Uterus (tissue), 3 donors: ENCODE measurements at regions not wholly inside any gene's neighbourhood (a gene's known extent, or its start where the extent isn't known, plus 50 kb on each side); places are given as distances from the start of the nearest gene placed in this dataset.
A peak's percentile ranks its signal among the peaks of the same experiment; 100 is the strongest.

Experiments used
- DNase-seq, 2 donors: peaks; one replicate each; pipeline ENCODE4 v3.0.0-alpha.2; 2019 to 2020
- H3K27ac ChIP-seq, 2 donors: fragments of 200-600 bp; sonication (generic); 1 replicate in 1 of 2; 2 replicates in 1 of 2; pipeline ENCODE4 v1.5.1; 2016 to 2018
- H3K27me3 ChIP-seq, 2 donors: fragments of 200-600 bp; sonication (generic); one replicate each; pipeline ENCODE4 v1.5.1; 2018 to 2019; ENCODE audit warnings: control low read depth in 1 of 2
- H3K36me3 ChIP-seq, 2 donors: fragments of 200-600 bp; sonication (generic); one replicate each; pipeline ENCODE4 v1.5.1; 2019; ENCODE audit warnings: control low read depth in 1 of 2
- H3K4me1 ChIP-seq, 2 donors: fragments of 200-600 bp; sonication (generic); one replicate each; pipeline ENCODE4 v1.5.1; 2018 to 2019; ENCODE audit warnings: control low read depth in 1 of 2
- H3K4me3 ChIP-seq, 2 donors: fragments of 200-600 bp; sonication (generic); 1 replicate in 1 of 2; 2 replicates in 1 of 2; pipeline ENCODE4 v1.5.1; 2018 to 2019; ENCODE audit warnings: mild to moderate bottlenecking in 1 of 2
- H3K9me3 ChIP-seq, 2 donors: fragments of 200-600 bp; sonication (generic); one replicate each; pipeline ENCODE4 v1.5.1; 2019; ENCODE audit warnings: control low read depth in 1 of 2
- POLR2A ChIP-seq, 2 donors: fragments of 450-650 bp; IDR thresholded peaks; one replicate each; pipeline ENCODE4 v1.6.1; 2016; ENCODE audit warnings: antibody characterized with exemption in 2 of 2, mild to moderate bottlenecking in 1 of 2, moderate library complexity in 1 of 2
- intact Hi-C: fragments of 100-400 bp; cut with DNase I; formaldehyde crosslinking; loops from one replicate; pipeline ENCODE4 v1.15.1; 2023; ENCODE audit warnings: low total_unique reads
- TF ChIP-seq, protein P1 (sequence below), 4 experiments: fragments of 200-600 bp in 2 of 4; fragments of 450-650 bp in 2 of 4; sonication (generic) in 2 of 4; IDR thresholded peaks; one replicate each; pipeline ENCODE4 v1.5.1; 2016 to 2019; ENCODE audit warnings: antibody characterized with exemption in 4 of 4, mild to moderate bottlenecking in 2 of 4, moderate library complexity in 1 of 4
- donor health status: DM: yes; HTN: yes; CAD: no.

DNA sequence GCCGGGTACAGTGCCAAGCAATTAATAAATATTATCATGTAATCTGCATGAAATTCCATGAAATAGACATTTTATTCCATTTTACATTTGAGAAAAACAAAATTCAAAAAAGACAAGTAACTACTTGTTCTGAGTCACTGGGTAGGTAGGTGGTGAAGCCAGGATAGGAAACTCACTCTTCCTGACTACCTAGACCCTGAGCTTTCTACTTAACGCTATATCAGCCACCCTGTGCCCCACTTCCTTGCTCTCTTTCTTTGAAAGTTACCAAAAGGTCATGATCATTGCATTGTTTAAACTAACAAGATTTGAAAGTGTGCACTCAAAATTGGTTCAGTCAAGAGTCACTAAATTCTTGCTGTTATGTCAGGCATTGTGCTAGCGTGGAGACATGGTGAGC, 235.7 kb downstream of the CD83 start:
- Histone ChIP-seq H3K9me3 (no peaks in the 10 kb centered on the region), H3K27me3 (no peaks in the 10 kb centered on the region), H3K27ac (no peak overlapping the region), H3K4me3 (no peak overlapping the region), H3K36me3 (no peaks in the 10 kb centered on the region), H3K4me1 (no peaks in the 10 kb centered on the region)
- DNase-seq, result no peak
- intact Hi-C loops, result no loop called here
- TF ChIP-seq, protein P1, sequence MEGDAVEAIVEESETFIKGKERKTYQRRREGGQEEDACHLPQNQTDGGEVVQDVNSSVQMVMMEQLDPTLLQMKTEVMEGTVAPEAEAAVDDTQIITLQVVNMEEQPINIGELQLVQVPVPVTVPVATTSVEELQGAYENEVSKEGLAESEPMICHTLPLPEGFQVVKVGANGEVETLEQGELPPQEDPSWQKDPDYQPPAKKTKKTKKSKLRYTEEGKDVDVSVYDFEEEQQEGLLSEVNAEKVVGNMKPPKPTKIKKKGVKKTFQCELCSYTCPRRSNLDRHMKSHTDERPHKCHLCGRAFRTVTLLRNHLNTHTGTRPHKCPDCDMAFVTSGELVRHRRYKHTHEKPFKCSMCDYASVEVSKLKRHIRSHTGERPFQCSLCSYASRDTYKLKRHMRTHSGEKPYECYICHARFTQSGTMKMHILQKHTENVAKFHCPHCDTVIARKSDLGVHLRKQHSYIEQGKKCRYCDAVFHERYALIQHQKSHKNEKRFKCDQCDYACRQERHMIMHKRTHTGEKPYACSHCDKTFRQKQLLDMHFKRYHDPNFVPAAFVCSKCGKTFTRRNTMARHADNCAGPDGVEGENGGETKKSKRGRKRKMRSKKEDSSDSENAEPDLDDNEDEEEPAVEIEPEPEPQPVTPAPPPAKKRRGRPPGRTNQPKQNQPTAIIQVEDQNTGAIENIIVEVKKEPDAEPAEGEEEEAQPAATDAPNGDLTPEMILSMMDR (IDR thresholded peaks at IDR 0.05), result no peak
- no peak for TF ChIP-seq POLR2A (IDR thresholded peaks at IDR 0.05)

DNA sequence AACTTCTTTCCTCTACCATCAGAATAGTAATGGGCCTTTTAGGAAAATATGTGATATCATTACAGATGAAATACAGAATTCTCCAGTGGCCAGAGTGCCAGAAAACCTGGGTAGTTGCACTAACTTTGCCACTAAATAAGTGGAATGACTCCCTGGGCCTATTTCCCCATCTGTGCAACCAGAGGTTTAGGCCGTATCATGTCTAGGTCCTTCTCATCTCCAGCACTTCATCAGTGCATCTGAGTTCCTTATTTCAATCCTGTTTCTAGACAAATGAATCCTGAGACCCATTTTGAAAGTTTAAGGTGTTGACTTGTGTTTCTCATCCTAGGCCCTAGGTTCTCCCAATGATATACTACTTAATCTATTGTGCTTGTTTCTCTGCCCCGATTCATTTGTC, 236.2 kb downstream of the CD83 start:
- Histone ChIP-seq H3K27me3 (no peaks in the 10 kb centered on the region), H3K4me1 (no peaks in the 10 kb centered on the region), H3K27ac (no peak overlapping the region), H3K4me3 (no peak overlapping the region), H3K36me3 (no peaks in the 10 kb centered on the region), H3K9me3 (no peaks in the 10 kb centered on the region)
- intact Hi-C loops, result no loop called here
- TF ChIP-seq, protein P1 (IDR thresholded peaks at IDR 0.05), result no peak
- TF ChIP-seq POLR2A (IDR thresholded peaks at IDR 0.05), result no peak
- no peak for DNase-seq

DNA sequence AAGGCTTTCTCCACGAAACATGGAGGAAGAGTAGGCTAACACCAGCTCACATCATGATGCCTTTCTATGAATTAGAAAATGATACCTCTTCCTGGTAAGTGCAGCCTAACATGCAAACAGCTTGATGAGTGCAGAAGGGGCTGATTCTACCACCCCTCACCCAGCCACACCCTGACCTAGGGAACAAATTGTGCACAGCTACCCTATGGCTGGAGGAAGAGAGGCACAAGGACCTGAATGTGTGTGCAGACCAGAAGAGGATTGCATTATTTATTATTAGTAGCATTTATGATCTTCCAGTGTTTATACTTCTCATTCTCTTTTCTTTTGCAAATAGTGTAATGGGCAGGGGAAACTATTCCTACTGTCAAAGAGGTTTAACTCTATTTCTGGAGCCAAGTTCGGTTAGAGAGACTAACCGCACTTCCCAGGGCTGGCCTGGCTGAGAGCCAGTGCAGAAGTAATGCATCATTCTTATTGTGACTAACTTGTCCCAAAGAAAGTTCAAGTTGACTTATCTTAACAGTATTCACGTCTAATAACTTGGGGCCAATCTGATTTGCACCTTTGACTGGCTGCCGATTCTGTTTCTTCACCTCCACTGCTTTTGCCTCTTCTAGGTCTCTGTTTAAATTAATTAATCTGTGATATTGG, 237.5 kb downstream of the CD83 start:
- Histone ChIP-seq H3K4me1 (no peaks in the 10 kb centered on the region), H3K9me3 (no peaks in the 10 kb centered on the region), H3K36me3 (no peaks in the 10 kb centered on the region), H3K27ac (no peak overlapping the region), H3K4me3 (no peak overlapping the region), H3K27me3 (no peaks in the 10 kb centered on the region)
- peak; percentile 42 to 46 for DNase-seq
- TF ChIP-seq POLR2A (IDR thresholded peaks at IDR 0.05), result no peak
- TF ChIP-seq, protein P1 (IDR thresholded peaks at IDR 0.05), result no peak
- intact Hi-C loops, result no loop called here

DNA sequence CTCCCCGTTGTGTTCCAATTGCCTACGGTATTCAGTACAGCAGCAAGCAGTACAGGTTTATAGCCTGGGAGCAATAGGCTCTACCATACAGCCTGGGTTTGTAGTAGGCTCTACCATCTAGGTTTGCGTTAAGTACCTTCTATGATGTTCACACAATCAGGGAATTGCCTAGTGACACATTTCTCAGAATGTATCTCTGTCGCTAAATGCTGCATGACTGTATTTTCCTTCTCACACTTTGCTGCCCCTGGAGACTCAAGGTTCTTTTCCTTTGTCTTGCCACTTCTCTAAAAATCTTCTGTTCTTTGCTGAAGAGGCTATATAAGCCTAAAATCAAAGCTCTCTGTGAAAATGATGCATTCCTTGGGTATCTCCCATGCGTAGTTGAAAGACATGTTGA, 241.9 kb downstream of the CD83 start:
- intact Hi-C loops, result no loop called here
- H3K36me3 ChIP-seq, result no peaks in the 10 kb centered on the region

DNA sequence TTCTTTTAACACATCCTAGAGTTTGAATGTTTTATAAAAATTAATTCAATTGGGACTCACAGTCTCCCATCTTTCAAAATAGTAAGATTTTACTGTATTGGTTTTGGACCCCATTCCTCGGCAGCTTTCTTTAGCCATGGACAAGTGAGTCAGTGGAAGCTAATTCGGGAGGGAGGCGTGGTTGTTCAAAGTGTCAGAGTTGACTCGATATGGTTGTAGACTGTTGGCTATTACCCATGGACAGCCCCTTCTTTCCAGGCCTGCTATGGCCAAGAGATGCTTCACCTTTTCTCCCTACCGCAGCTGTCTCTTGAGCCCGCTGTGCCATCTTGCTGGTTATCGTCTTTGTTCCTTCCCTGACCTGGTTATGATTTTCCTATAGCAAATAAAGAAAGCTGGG, 243.0 kb downstream of the CD83 start:
- TF ChIP-seq, protein P1 (IDR thresholded peaks at IDR 0.05), result no peak
- TF ChIP-seq POLR2A (IDR thresholded peaks at IDR 0.05), result no peak
- no peak overlapping the region for H3K4me3 ChIP-seq
- intact Hi-C loops, result no loop called here
- no peaks in the 10 kb centered on the region for H3K4me1 ChIP-seq
- no peaks in the 10 kb centered on the region for H3K9me3 ChIP-seq
- H3K27ac ChIP-seq, result no peak overlapping the region
- H3K36me3 ChIP-seq, result no peaks in the 10 kb centered on the region
- DNase-seq, result no peak
- H3K27me3 ChIP-seq, result no peaks in the 10 kb centered on the region

More for the DNA sequence above, 241.9 kb downstream of the CD83 start:
- DNase-seq, result no peak
- Histone ChIP-seq H3K4me1 (no peaks in the 10 kb centered on the region), H3K27me3 (no peaks in the 10 kb centered on the region), H3K9me3 (no peaks in the 10 kb centered on the region), H3K27ac (no peak overlapping the region), H3K4me3 (no peak overlapping the region)
- TF ChIP-seq POLR2A (IDR thresholded peaks at IDR 0.05), result no peak
- TF ChIP-seq, protein P1 (IDR thresholded peaks at IDR 0.05), result no peak
